NCI-H446 treated with DMSO at 0.1 percent for 48 hours (cell line): ENCODE measurements at regions not wholly inside any gene's neighbourhood (a gene's known extent, or its start where the extent isn't known, plus 50 kb on each side); places are given as distances from the start of the nearest gene placed in this dataset.

ENCODE experiments used
- DNase-seq: peaks from one replicate; lab custom pipeline; 2025; lab: John Stamatoyannopoulos, UW

DNA sequence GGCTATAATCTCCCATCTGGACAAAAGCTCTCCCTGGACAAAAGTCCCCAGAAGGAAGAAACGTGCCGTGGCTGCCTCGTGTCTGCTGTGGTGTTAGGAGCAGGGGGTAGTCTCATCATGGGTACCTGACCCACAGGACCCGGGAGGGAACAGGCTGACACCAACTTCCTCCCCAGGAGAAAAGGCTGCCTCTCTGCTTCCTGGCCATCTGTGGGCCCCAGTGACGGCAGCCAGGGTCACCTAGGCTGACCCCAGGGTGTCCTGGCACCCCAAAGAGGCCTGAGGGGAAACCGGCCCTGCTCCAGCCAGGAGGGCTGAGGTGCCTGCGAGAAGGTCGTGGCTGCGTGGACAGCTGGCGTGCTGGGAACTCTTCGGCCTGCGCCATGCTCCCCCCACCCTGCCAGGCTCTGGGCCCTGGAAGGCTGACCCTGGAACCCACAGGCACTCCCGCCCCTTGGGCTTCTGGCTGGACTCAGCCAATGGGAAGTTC, 133.9 kb downstream of the RFLNA start:
- no peak for DNase-seq

GRCh38 chr12:124428136-124428791, 133.4 kb downstream of the RFLNA start:
- peak; percentile 48 for DNase-seq

DNA sequence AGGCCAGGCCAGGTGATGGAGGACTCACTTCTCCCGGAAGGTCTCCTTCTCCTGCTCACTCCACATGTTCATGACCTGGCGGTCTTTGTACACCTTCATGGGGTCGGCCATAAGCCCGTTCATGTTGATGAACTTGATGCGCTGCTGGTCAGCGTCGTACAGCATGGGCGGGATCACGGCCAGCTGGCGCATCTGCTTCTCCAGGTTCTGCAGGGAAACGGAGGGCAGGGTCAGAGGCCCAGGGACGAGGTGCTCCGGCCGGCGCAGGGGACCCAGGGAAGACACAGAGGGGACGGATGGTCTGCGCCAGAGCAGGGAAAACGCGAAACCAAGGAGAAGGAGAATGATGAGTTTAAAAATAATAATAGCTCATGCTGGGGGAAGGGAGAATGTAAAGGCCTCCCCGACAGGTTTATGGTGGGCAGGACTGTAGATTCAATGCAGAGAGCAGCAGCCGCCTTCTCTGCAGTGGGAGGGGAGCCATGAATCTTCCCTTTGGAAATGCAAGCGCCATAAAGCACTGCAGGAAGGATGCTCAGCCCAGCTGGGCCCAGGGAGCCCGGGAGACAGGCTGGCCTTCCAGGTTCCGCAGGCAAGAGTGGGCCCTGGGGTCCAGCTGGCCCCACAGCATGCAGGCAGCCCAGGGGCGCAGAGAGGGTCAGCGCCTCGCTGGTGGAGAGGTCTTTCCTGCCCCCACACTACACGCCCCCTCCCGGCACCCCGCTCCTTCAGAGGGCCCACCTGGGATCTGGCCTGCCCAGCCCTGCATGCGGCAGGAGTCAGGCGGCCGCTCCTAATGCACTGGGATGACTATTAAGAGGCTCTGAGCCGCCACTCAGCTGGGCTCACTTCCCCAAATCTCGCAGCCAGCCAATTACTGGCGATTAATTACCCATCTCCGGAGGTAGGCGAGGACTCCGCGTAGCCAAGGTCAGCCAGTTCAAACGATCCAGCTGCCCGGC, 132.0 kb downstream of the RFLNA start:
- DNase-seq = no peak

DNA sequence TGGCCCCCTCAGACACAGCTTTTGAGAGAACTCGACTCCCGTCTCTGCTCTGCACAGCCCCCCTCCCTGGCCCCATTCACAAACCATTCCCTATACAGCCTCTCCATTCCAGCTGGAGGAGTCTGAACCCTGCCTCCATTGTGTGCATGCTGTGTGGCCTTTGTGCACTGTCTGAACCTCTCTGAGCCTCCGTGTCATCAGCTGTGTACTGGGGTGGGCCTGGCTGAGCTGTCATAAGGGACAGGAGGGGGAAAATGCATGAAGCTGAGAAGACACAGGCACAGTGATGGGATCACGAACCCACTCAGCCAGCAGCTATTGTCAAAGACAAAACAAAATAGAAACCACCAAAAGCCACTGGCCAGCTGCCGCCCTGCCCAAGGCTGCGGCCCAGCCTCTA, 130.8 kb downstream of the RFLNA start:
- DNase-seq = no peak

DNA sequence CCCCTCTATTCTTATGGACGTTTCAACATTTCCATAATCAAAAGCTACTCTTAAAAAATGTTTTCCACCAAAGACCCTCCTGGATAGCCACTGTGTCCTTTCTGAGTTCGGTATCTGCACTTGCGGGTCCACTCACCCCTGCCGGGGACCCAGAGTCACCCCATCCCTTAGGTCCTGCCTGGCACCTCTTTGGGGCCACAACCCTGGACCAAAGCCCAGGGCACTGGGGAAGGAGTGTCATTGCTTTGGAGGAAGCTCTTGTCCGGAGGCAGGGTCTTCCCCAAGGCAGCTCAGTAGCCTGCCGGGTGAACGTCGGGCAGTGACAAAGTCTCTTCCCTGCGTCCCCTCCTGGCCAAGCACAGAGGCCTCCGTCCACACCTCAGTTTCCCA, 129.6 kb downstream of the RFLNA start:
- no peak for DNase-seq

GRCh38 chr12:124423761-124424515, 129.0 kb downstream of the RFLNA start:
- no peak for DNase-seq

DNA sequence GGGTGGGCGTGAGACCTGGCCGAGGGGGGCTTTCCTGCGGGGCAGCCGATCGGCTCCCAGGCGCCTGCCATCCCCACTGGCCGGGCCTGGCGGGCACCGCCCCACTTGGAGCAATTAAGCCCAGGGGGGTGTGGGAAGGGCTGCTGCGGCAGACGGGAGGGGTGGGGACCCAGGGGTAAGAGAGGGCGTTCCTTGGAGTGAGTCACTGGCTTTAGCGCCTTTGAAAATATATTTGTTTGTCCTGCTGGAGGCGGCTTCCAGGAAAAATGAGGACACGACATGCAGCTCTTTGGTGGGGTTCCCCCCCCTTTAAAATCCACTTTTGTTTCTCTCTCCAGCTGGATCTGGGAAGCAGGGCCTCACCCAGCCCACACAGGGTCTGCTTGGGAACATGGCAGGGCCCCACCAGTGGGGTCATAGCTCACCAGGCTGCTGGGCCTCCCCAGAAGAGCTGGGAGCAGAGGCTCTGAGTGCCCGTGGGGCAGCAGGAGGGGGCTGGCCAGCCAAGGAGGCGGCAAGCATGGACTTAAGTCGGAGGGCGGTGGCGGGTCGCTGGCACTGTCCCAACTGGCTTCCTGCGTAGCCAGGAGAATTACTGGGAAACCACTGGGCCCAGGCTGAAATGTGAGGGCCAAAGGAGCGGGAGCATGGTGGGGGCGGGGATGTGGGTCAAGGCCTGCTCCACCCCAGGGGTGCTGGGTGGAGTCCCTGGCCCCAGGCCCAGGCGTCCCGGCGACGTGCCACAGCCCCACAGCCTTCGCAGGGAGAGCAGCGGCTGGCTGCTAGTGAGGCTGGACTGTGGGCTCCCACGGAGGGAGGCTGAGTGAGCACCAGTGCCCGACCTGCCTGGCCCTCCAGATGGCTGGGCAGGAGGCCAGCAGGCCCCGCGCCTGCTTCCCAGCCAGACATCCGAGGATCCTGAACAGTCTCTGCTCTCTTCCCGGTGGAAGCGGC, 128.0 kb downstream of the RFLNA start:
- DNase-seq = peak; percentile 95

DNA sequence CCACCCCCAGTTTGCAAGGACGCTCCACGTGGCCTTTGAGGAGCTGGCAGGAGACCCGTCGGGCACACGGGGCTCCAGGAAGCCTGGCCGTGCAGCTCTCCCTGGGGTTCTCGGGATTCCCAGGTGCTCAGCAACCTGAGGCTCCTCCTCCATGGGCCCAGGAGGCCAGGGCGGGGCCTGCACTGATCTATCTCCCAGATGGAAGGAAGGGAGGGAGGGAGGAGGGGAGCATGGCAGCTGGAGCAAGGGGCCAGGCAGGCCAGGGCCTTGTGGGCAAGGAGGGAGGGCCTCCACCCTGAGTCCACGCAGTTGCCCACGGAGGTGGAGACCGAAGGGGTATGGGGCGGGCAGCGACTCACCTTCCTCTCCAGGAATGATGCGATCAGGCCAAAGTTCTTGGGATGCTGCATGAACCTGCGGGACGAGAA, 127.3 kb downstream of the RFLNA start:
- DNase-seq = no peak

GRCh38 chr12:124420996-124421674, 126.2 kb downstream of the RFLNA start:
- DNase-seq = no peak

GRCh38 chr12:124420041-124420995, 125.4 kb downstream of the RFLNA start:
- DNase-seq = no peak

DNA sequence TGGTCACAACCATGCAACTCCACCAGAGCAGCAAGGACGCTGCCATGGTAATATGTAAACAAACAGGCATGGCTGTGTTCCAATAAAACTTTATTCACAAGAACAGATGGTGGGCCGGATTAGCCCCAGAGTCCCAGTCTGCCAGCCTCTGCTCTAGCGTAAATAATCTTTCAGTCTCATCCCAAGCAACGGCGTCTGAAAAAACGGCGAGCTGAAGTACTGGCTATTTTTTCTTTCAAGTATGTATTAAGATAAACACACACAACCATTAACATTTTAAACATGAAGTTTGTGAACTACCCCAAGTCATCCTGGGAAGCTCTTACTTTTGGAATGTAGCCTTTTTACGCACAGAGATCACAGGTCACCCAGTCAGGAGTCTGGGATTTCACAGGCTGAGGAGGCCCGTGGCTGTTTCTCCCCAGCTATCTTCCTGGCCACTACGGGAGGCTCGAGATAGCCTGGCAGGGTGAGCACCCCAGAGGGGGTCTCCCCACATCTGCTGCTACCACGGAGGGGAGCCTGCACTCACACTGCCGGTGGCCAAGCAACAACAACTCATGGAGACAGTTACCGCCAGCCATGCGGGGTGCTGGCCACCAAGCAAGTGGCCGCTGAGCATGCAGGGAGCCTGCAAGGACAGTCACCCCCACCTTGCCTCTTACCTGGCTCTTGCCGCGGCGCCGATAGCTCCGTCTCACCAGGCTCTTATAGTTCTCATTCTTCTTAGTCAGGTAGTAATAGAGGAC, 124.6 kb downstream of the RFLNA start:
- DNase-seq = peak; percentile 90

GRCh38 chr12:124418791-124419190, 123.9 kb downstream of the RFLNA start:
- DNase-seq = no peak

- no peak for DNase-seq
Measured at GRCh38 chr12:124418156-124418555, 123.3 kb downstream of the RFLNA start.

- no peak for DNase-seq
Measured at GRCh38 chr12:124416516-124417395, 121.9 kb downstream of the RFLNA start.

DNA sequence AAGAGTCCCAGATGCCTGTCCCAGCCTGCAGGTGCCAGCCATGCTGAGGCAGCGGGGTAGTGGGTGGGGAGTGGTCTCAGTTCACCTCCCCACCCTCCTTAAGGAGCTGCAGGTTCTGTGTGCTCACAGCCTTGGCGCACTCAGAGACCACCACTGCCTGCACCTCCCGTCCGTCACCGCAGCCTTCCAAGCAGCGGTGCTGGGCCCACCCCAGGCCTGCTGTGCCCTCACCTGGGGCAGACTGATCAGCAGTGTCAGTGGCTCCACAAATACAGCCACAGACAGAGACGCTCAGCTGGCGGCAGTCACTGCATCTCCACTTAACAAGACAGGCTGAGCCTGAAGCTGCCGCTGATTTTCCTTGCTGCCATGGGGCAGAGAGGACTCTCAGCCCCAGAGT, 120.2 kb downstream of the RFLNA start:
- no peak for DNase-seq

- DNase-seq = no peak
Measured at GRCh38 chr12:124413915-124414314, 119.0 kb downstream of the RFLNA start.

- no peak for DNase-seq
Measured at GRCh38 chr12:124413401-124413800, 118.5 kb downstream of the RFLNA start.

GRCh38 chr12:124412646-124413015, 117.7 kb downstream of the RFLNA start:
- DNase-seq = no peak
